Heart left ventricle (tissue), 16 donors: ENCODE measurements at regions not wholly inside any gene's neighbourhood (a gene's known extent, or its start where the extent isn't known, plus 50 kb on each side); places are given as distances from the start of the nearest gene placed in this dataset.
"Not testable (repeated sequence)": the region's sequence is repeated elsewhere in the genome, so short reads cannot be mapped to it uniquely, and the experiment has no call there.

Source experiments
- ATAC-seq, 4 donors: fragments of 200-7000 bp; cut with Tn5 transposase; one replicate each; pipeline ENCODE4 v1.9.1; 2020 to 2022; ENCODE audit warnings: moderate library complexity in 4 of 4, mild to moderate bottlenecking in 3 of 4, moderate number of reproducible peaks in 1 of 4
- DNase-seq, 5 donors: peaks; one replicate each; pipeline ENCODE4 v3.0.0-alpha.2; 2020
- H3K27ac ChIP-seq, 12 donors: fragments of 200-600 bp; sonication (generic) in 4 of 12; one replicate each; pipeline versions ENCODE4 v1.5.0 to v1.8.0; 2016 to 2022; ENCODE audit warnings: mild to moderate bottlenecking in 2 of 12
- H3K27me3 ChIP-seq, 9 donors: fragments of 200-600 bp; sonication (generic) in 2 of 9; one replicate each; pipeline versions ENCODE4 v1.5.1 to v1.8.0; 2016 to 2022; ENCODE audit warnings: mild to moderate bottlenecking in 3 of 9
- H3K36me3 ChIP-seq, 9 donors: fragments of 200-600 bp; sonication (generic) in 2 of 9; one replicate each; pipeline versions ENCODE4 v1.5.0 to v1.8.0; 2018 to 2022; ENCODE audit warnings: mild to moderate bottlenecking in 2 of 9
- H3K4me1 ChIP-seq, 12 donors: fragments of 200-600 bp; sonication (generic) in 4 of 12; one replicate each; pipeline versions ENCODE4 v1.5.0 to v1.8.0; 2016 to 2022; ENCODE audit warnings: mild to moderate bottlenecking in 3 of 12
- H3K4me3 ChIP-seq, 12 donors: fragments of 200-600 bp; sonication (generic) in 4 of 12; one replicate each; pipeline versions ENCODE4 v1.5.0 to v1.8.0; 2017 to 2022; ENCODE audit warnings: mild to moderate bottlenecking in 9 of 12, moderate library complexity in 4 of 12
- H3K9me3 ChIP-seq, 12 donors: fragments of 200-600 bp; sonication (generic) in 4 of 12; one replicate each; pipeline versions ENCODE4 v1.5.0 to v1.8.0; 2016 to 2022; ENCODE audit warnings: mild to moderate bottlenecking in 1 of 12
- WGBS, 4 donors: extraction: QIAGEN DNeasy Blood & Tissue Kit in 2 of 4; methylation state at CpG; one replicate each; pipeline versions ENCODE4 v1.1.5 to v1.1.7; 2013 to 2018; 5-methylcytosine and 5-hydroxymethylcytosine counted together
- intact Hi-C, 10 donors: fragments of 100-400 bp; cut with DNase I; formaldehyde crosslinking; loops; one replicate each; pipeline versions ENCODE4 v1.11.1 to v1.14.2; 2022
- donor health status: ischemic (EF 13 %, LVEDD 7.1; RV severe dilation, severe dysfunction).
- donor health status: healthy with polysubstance abuse.
- donor health status: DM: no; HTN: yes; CAD: no.
- donor health status: DM: no; HTN: no; CAD: no.
- donor health status: ischemic (EF 25% LVEDD 6.9; RV normal size, moderate dysfunction).
- donor health status: ischemic (EF 25% LVEDD 5.7; RV mildly dilated, moderate dysfunction).
- donor health status: healthy.
- donor health status: DM: yes; HTN: yes; CAD: no.
- donor health status: ischemic (EF 35%, LVEDD 5.7; RV mildly dilated, moderate dysfunction).
- donor health status: nonischemic (EF 11% LVEDD 7.7; RV severe dilation, severe dysfunction).
- donor health status: DM: yes; HTN: yes; CAD: no.
- donor health status: PGD.
- donor health status: ischemic (EF 29% LVEDD 5.4; RV normal size, mild dysfunction).
- donor health status: nonischemic (EF 23%, LVEDD 6.1; RV moderate dilation, normal function).

GRCh38 chrX:92430574-92430973 lies 651.4 kb downstream of the PCDH11X start:
- intact Hi-C loops, H3K27me3 ChIP-seq, H3K36me3 ChIP-seq, H3K4me1 ChIP-seq, H3K4me3 ChIP-seq, ATAC-seq, H3K27ac ChIP-seq, H3K9me3 ChIP-seq, DNase-seq: not testable (repeated sequence)

DNA sequence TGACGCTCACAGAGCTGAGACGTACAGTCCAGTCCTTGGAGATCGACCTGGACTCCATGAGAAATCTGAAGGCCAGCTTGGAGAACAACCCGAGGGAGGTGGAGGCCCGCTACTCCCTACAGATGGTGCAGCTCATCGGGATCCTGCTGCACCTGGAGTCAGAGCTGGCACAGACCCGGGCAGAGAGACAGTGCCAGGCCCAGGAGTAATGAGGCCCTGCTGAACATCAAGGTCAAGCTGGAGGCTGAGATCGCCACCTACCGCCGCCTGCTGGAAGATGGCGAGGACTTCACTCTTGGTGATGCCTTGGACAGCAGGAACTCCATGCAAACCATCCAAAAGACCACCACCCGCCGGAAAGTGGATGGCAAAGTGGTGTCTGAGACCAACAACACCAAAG lies 681.4 kb downstream of the PCDH11X start:
- H3K4me1 ChIP-seq, H3K36me3 ChIP-seq, H3K27ac ChIP-seq, H3K4me3 ChIP-seq, DNase-seq, H3K27me3 ChIP-seq, ATAC-seq, intact Hi-C loops, H3K9me3 ChIP-seq: not testable (repeated sequence)
- 84 to 93% (median 92%) methylated on average over 10 to 13 of the region's 13 CpGs for WGBS, 4 donors

- intact Hi-C loops, H3K27ac ChIP-seq, H3K27me3 ChIP-seq, H3K4me1 ChIP-seq, DNase-seq, H3K9me3 ChIP-seq, H3K4me3 ChIP-seq, H3K36me3 ChIP-seq, ATAC-seq: not testable (repeated sequence)
- 70 to 78% (median 74%) methylated on average over 3 of the region's 3 CpGs for WGBS, 4 donors
These were observed 701.0 kb downstream of the PCDH11X start for GRCh38 chrX:92480165-92480564.

DNA sequence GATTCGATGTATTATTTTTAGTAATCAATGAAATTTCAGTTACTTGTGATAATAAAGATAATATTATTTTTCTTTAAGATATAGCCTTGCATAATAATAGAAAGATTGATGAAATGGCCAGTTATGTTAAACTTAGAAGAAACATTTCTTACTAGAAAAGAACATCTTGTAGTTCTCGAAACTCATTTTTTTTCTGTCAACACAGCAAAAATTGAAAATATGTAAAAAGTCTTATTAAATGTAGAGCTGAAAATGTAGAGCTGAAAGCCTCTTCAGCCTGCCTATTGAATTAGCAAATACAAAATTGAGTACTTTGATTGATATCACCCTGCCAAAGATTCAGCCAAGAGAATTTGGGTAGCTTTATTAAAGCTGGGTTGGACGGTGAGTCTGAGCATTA lies 706.3 kb downstream of the PCDH11X start:
- WGBS, 4 donors, result 69 to 77% (median 71%) methylated on average over 2 to 3 of the region's 3 CpGs
- H3K4me3 ChIP-seq, DNase-seq, ATAC-seq, H3K4me1 ChIP-seq, H3K36me3 ChIP-seq, H3K27ac ChIP-seq, intact Hi-C loops, H3K27me3 ChIP-seq, H3K9me3 ChIP-seq: not testable (repeated sequence)

- intact Hi-C loops, ATAC-seq, H3K9me3 ChIP-seq, H3K36me3 ChIP-seq, H3K4me1 ChIP-seq, H3K4me3 ChIP-seq, H3K27me3 ChIP-seq, H3K27ac ChIP-seq, DNase-seq: not testable (repeated sequence)
- 92 to 95% (median 94%) methylated on average over 19 of the region's 19 CpGs for WGBS, 4 donors
These were observed 736.1 kb downstream of the PCDH11X start for GRCh38 chrX:92515270-92515669.

DNA sequence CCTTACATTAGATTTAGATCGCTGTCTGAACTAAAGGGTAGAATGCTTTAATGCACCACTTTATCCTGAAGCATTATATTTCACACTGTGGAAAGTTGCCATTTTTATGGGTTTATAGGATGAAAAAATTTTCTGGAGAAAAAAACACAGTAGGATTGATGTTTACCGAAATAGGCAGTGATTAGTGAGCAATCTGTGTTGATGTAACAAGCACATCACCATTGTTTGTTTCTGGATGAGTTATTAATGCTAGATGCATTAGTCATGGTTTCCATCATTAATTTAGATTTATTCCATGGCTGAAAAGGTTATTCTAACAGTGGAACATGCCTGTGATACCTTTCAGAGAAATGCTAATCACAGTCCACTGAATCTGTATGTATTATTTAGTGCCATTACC lies 749.8 kb downstream of the PCDH11X start:
- WGBS, 4 donors, result 73 to 87% (median 79%) methylated on average over 2 of the region's 2 CpGs

DNA sequence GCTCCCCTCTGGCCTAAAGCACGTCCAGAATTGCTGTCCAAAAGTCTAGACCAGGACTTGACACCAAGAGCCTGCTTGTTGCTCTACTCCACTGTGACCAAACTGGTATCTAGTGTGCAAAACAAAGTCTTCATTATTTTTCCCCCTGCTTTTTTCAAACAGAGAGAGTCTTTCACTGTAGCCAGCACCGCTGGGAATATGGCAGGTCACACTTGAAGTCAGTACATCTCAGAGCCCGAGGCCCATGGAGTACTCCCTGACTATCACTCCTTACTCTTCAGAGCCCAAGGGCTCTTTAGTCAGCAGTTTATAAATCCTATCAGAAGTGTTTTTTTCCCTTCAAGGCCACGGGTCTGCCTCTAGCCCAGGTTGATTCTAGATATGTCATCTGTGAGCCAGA lies 761.3 kb downstream of the PCDH11X start:
- intact Hi-C loops, H3K36me3 ChIP-seq, H3K27ac ChIP-seq, H3K9me3 ChIP-seq, H3K4me1 ChIP-seq, DNase-seq, H3K27me3 ChIP-seq, ATAC-seq, H3K4me3 ChIP-seq: not testable (repeated sequence)
- WGBS, 4 donors, result 53 to 60% (median 57%) methylated on average over 4 of the region's 4 CpGs

More for the DNA sequence above, 749.8 kb downstream of the PCDH11X start:
- H3K9me3 ChIP-seq, H3K27me3 ChIP-seq, intact Hi-C loops, H3K36me3 ChIP-seq, H3K4me3 ChIP-seq, DNase-seq, H3K27ac ChIP-seq, ATAC-seq, H3K4me1 ChIP-seq: not testable (repeated sequence)

- DNase-seq, intact Hi-C loops, H3K27me3 ChIP-seq, H3K4me1 ChIP-seq, H3K36me3 ChIP-seq, H3K4me3 ChIP-seq, ATAC-seq, H3K9me3 ChIP-seq, H3K27ac ChIP-seq: not testable (repeated sequence)
These were observed 779.1 kb downstream of the PCDH11X start for GRCh38 chrX:92558323-92558722.

DNA sequence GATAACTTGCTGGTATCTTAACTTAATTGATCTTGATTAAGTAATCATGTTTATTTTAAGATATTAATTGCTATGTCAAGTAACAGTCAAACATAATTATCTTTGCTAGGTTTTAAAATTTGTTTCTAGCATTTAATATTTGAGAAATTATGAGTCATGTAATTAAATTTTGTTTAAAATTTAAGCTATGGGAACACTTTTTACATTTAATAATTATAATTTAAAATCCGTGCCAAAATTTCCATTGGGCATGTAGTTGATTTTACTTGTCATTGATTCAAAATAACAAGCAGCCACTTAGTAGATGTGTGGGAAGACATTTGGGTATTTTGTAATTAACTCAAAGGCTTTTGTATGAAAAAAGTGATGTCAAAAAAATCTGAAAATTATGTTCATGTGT lies 779.6 kb downstream of the PCDH11X start:
- 44 to 54% (median 49%) methylated on average over 1 of the region's 1 CpG for WGBS, 4 donors
- H3K36me3 ChIP-seq, intact Hi-C loops, H3K4me3 ChIP-seq, H3K27me3 ChIP-seq, H3K4me1 ChIP-seq, DNase-seq, H3K9me3 ChIP-seq, H3K27ac ChIP-seq, ATAC-seq: not testable (repeated sequence)

GRCh38 chrX:92560083-92560482 lies 780.9 kb downstream of the PCDH11X start:
- DNase-seq, result not testable (repeated sequence)

DNA sequence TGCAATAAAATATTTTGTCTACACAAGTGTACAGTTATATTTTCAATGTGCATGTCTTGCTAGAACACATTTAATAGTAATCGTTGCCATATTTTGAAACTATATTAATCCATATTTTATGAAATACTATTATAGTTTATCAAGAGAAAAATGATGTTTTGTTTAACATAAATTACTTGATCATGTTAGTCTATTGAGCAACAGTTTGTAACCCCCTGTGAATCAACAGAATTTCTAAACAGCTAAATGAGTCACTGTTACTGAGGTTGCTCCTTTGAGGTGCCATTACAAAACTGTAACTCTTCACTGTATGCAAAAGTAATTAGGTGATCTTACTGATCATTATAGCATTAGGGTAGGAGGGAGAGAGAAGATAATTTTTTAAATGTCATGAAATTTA lies 791.0 kb downstream of the PCDH11X start:
- H3K4me3 ChIP-seq, H3K4me1 ChIP-seq, H3K9me3 ChIP-seq, H3K27me3 ChIP-seq, ATAC-seq, H3K36me3 ChIP-seq, intact Hi-C loops, DNase-seq, H3K27ac ChIP-seq: not testable (repeated sequence)
- 70 to 82% (median 77%) methylated on average over 1 of the region's 1 CpG for WGBS, 4 donors

More at GRCh38 chrX:92560083-92560482, 780.9 kb downstream of the PCDH11X start:
- ATAC-seq, H3K27ac ChIP-seq, H3K36me3 ChIP-seq, H3K4me3 ChIP-seq, H3K27me3 ChIP-seq, H3K9me3 ChIP-seq, intact Hi-C loops, H3K4me1 ChIP-seq: not testable (repeated sequence)
- WGBS, 4 donors, result 57 to 78% (median 65%) methylated on average over 2 of the region's 2 CpGs

- ATAC-seq, DNase-seq, H3K36me3 ChIP-seq, H3K27me3 ChIP-seq, H3K4me3 ChIP-seq, H3K27ac ChIP-seq, H3K4me1 ChIP-seq, H3K9me3 ChIP-seq, intact Hi-C loops: not testable (repeated sequence)
- 63 to 70% (median 68%) methylated on average over 3 of the region's 3 CpGs for WGBS, 4 donors
These were observed 807.5 kb downstream of the PCDH11X start for GRCh38 chrX:92586643-92587042.
